Keratinocyte (primary cell): ENCODE measurements at regions not wholly inside any gene's neighbourhood (a gene's known extent, or its start where the extent isn't known, plus 50 kb on each side); places are given as distances from the start of the nearest gene placed in this dataset.

Experiments used
- DNase-seq: peaks from one replicate; pipeline ENCODE4 v3.0.0-alpha.2; 2011; ENCODE audit warnings: low read depth, missing footprints, low spot score
- FAIRE-seq: peaks from 2 replicates; lab custom pipeline; 2011; peaks lifted over from hg19 to GRCh38; lab: Jason Lieb, UNC
- H2AFZ ChIP-seq: 2 replicates; pipeline ENCODE4 v1.6.0; 2012; ENCODE audit warnings: low read length, control low read depth, inconsistent platforms; ENCODE audit not compliant: control insufficient read depth
- H3K27ac ChIP-seq: 2 replicates; pipeline ENCODE4 v1.5.1; 2011; ENCODE audit warnings: low read length; ENCODE audit not compliant: control insufficient read depth, insufficient read depth
- H3K27me3 ChIP-seq: 3 replicates; pipeline ENCODE4 v1.6.0; 2011; ENCODE audit warnings: low read length; ENCODE audit not compliant: control insufficient read depth, insufficient read depth; ENCODE audit errors: extremely low read depth
- H3K36me3 ChIP-seq, 2 experiments: 2 replicates in 1 of 2; 3 replicates in 1 of 2; pipeline ENCODE4 v1.5.1; 2011; ENCODE audit warnings: low read length in 2 of 2, mild to moderate bottlenecking in 1 of 2; ENCODE audit not compliant: control insufficient read depth in 2 of 2, insufficient read depth in 2 of 2; ENCODE audit errors: extremely low read depth in 1 of 2
- H3K4me1 ChIP-seq: 3 replicates; pipeline ENCODE4 v1.5.1; 2011; ENCODE audit warnings: low read length; ENCODE audit not compliant: control insufficient read depth, insufficient read depth; ENCODE audit errors: extremely low read depth
- H3K4me2 ChIP-seq: 3 replicates; pipeline ENCODE4 v1.6.0; 2011; ENCODE audit warnings: low read depth, low read length; ENCODE audit not compliant: control insufficient read depth, insufficient read depth; ENCODE audit errors: extremely low read depth
- H3K4me3 ChIP-seq, 3 experiments: fragments of 200-600 bp in 1 of 3; sonication (generic) in 1 of 3; 2 replicates in 2 of 3; 3 replicates in 1 of 3; pipeline ENCODE4 v1.5.1; 2011 to 2016; ENCODE audit warnings: low read length in 3 of 3, mild to moderate bottlenecking in 3 of 3, control low read depth in 2 of 3, inconsistent platforms in 1 of 3, low read depth in 1 of 3, mixed read lengths in 1 of 3, mixed run types in 1 of 3, moderate library complexity in 1 of 3; ENCODE audit not compliant: control insufficient read depth in 2 of 3, insufficient read depth in 2 of 3; ENCODE audit errors: extremely low read depth in 1 of 3
- H3K79me2 ChIP-seq: 2 replicates; pipeline ENCODE4 v1.6.0; 2012; ENCODE audit warnings: low read length; ENCODE audit not compliant: control insufficient read depth, insufficient read depth
- H3K9ac ChIP-seq: 3 replicates; pipeline ENCODE4 v1.6.0; 2011; ENCODE audit warnings: low read length; ENCODE audit not compliant: control insufficient read depth, insufficient read depth; ENCODE audit errors: extremely low read depth
- H3K9me1 ChIP-seq: 3 replicates; pipeline ENCODE4 v1.6.0; 2011; ENCODE audit warnings: low read length; ENCODE audit not compliant: control insufficient read depth, insufficient read depth; ENCODE audit errors: extremely low read depth
- H3K9me3 ChIP-seq: 2 replicates; pipeline ENCODE4 v1.5.1; 2012; ENCODE audit warnings: low read depth, low read length; ENCODE audit not compliant: control insufficient read depth
- H4K20me1 ChIP-seq: 3 replicates; pipeline ENCODE4 v1.6.0; 2011; ENCODE audit warnings: low read length; ENCODE audit not compliant: control insufficient read depth, insufficient read depth; ENCODE audit errors: extremely low read depth
- CTCF ChIP-seq, 3 experiments: IDR thresholded peaks in 1 of 3; conservative IDR thresholded peaks in 1 of 3; optimal IDR thresholded peaks in 1 of 3; 2 replicates in 2 of 3; 3 replicates in 1 of 3; pipeline versions ENCODE3 to v1.5.1; 2011; ENCODE audit warnings: low read length in 3 of 3, mild to moderate bottlenecking in 3 of 3, moderate library complexity in 2 of 3, control low read depth in 1 of 3, inconsistent platforms in 1 of 3; ENCODE audit not compliant: insufficient read depth in 2 of 3; ENCODE audit errors: extremely low read depth in 1 of 3
- EZH2 ChIP-seq: IDR thresholded peaks from one replicate; pipeline ENCODE4 v1.6.1; 2012; ENCODE audit warnings: inconsistent platforms, mild to moderate bottlenecking, low read length, moderate library complexity
- dilution Hi-C: fragments of 300-500 bp; cut with MboI; formaldehyde crosslinking; loops from one replicate; pipeline ENCODE4 v1.7.0; 2020; ENCODE audit warnings: low sequenced_read_pairs; ENCODE audit not compliant: extremely low pct_ligation_motif_present

GRCh38 chr12:124428792-124429281 lies 133.9 kb downstream of the RFLNA start:
- no peak overlapping the region for H3K4me2 ChIP-seq
- H3K9ac ChIP-seq, result no peak overlapping the region
- H3K79me2 ChIP-seq, result peaks cover 3% of the 10 kb centered on the region
- H4K20me1 ChIP-seq, result peaks cover 2% of the 10 kb centered on the region
- TF ChIP-seq CTCF (optimal IDR thresholded peaks at IDR 0.05 in 1 of 3, IDR thresholded peaks at IDR 0.05 in 1 of 3, conservative IDR thresholded peaks at IDR 0.05 in 1 of 3; ENCODE audit: extremely low read depth in 1 of 3, insufficient read depth in 2 of 3, low read length in 3 of 3) (no peak), EZH2 (no peak)
- no peaks in the 10 kb centered on the region for H3K4me1 ChIP-seq
- dilution Hi-C loops, result no loop called here
- no peak overlapping the region for H3K27ac ChIP-seq
- no peak overlapping the region for H2AFZ ChIP-seq
- H3K9me3 ChIP-seq, result no peaks in the 10 kb centered on the region
- DNase-seq, result no peak
- H3K27me3 ChIP-seq, result no peaks in the 10 kb centered on the region
- H3K36me3 ChIP-seq, result peaks cover 15 to 25% of the 10 kb centered on the region in 2 experiments
- no peaks in the 10 kb centered on the region for H3K9me1 ChIP-seq
- H3K4me3 ChIP-seq, result no peak overlapping the region
- no peak for FAIRE-seq

DNA sequence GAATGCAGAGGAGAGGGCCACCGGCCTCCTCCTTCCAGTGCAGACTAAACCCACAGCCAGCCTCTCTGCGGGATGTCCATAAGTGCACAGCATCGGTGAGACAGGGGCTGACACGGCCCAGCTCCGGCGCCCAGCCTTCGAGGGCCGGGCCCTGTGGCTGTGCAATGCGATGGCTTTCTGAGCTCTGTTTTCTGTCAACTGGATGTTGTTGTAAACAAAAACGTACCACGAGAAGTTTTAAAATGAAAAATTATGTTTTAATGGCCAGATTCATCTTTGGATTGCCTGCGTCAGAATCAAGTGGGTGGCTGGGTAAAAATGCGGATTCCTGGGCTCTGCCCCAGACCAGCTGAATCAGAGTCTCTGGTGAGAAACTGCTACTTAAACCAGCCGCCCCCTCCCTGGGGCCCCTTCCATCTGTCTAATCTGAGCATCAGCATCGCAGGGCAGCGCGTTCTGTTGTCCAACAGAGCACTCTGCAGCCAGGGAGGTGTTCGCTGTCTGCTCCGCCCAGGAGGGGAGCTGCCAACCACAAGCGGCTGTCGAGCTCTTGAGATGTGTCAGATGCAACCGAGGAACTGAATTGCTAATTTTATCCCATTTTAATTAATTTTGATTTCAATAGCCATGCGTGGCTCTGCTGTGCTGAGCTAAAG lies 133.4 kb downstream of the RFLNA start:
- Histone ChIP-seq H3K9me1 (no peaks in the 10 kb centered on the region), H3K27me3 (no peaks in the 10 kb centered on the region), H4K20me1 (peaks cover 2% of the 10 kb centered on the region), H3K4me1 (peaks cover 4% of the 10 kb centered on the region), H3K4me2 (no peak overlapping the region), H3K27ac (no peak overlapping the region), H3K4me3 (no peak overlapping the region), H3K9ac (no peak overlapping the region), H3K79me2 (peaks cover 3% of the 10 kb centered on the region), H2AFZ (no peak overlapping the region), H3K36me3 (peaks cover 12 to 24% of the 10 kb centered on the region in 2 experiments), H3K9me3 (no peaks in the 10 kb centered on the region)
- no peak for TF ChIP-seq CTCF (optimal IDR thresholded peaks at IDR 0.05 in 1 of 3, IDR thresholded peaks at IDR 0.05 in 1 of 3, conservative IDR thresholded peaks at IDR 0.05 in 1 of 3; ENCODE audit: extremely low read depth in 1 of 3, insufficient read depth in 2 of 3, low read length in 3 of 3)
- no peak for TF ChIP-seq EZH2
- DNase-seq (no peak), FAIRE-seq (no peak)
- dilution Hi-C loops, result no loop called here
